Keratinocyte (primary cell): ENCODE measurements at regions not wholly inside any gene's neighbourhood (a gene's known extent, or its start where the extent isn't known, plus 50 kb on each side); places are given as distances from the start of the nearest gene placed in this dataset.
"Not testable (repeated sequence)": the region's sequence is repeated elsewhere in the genome, so short reads cannot be mapped to it uniquely, and the experiment has no call there.

Experiments
- EZH2 ChIP-seq: IDR thresholded peaks from one replicate; pipeline ENCODE4 v1.6.1; 2012; ENCODE audit warnings: inconsistent platforms, mild to moderate bottlenecking, low read length, moderate library complexity
- TF ChIP-seq, protein P1 (sequence below), 3 experiments: IDR thresholded peaks in 1 of 3; conservative IDR thresholded peaks in 1 of 3; optimal IDR thresholded peaks in 1 of 3; 2 replicates in 2 of 3; 3 replicates in 1 of 3; pipeline versions ENCODE3 to v1.5.1; 2011; ENCODE audit warnings: low read length in 3 of 3, mild to moderate bottlenecking in 3 of 3, moderate library complexity in 2 of 3, control low read depth in 1 of 3, inconsistent platforms in 1 of 3; ENCODE audit not compliant: insufficient read depth in 2 of 3; ENCODE audit errors: extremely low read depth in 1 of 3

DNA sequence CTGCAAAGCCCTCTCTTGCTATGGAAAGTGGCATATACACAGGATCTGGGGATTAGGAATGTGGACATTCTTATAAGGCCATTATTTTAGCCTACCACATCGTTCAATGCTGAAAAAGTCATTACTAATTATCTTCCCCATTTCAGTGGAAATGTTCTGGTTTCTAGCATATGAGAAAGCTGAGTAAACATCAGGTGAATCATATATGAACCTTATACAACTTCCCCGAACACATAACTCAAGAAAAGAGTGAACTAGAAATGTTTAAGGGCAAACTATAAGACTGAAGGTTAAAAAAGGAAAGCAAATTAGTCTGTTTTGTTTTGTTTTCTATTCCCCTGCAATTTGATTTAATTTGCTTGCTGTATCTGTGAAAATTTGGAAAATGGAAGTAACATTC is 62.5 kb upstream of the SEC22B start:
- TF ChIP-seq, protein P1, sequence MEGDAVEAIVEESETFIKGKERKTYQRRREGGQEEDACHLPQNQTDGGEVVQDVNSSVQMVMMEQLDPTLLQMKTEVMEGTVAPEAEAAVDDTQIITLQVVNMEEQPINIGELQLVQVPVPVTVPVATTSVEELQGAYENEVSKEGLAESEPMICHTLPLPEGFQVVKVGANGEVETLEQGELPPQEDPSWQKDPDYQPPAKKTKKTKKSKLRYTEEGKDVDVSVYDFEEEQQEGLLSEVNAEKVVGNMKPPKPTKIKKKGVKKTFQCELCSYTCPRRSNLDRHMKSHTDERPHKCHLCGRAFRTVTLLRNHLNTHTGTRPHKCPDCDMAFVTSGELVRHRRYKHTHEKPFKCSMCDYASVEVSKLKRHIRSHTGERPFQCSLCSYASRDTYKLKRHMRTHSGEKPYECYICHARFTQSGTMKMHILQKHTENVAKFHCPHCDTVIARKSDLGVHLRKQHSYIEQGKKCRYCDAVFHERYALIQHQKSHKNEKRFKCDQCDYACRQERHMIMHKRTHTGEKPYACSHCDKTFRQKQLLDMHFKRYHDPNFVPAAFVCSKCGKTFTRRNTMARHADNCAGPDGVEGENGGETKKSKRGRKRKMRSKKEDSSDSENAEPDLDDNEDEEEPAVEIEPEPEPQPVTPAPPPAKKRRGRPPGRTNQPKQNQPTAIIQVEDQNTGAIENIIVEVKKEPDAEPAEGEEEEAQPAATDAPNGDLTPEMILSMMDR (optimal IDR thresholded peaks at IDR 0.05 in 1 of 3, IDR thresholded peaks at IDR 0.05 in 1 of 3, conservative IDR thresholded peaks at IDR 0.05 in 1 of 3; ENCODE audit: extremely low read depth in 1 of 3, insufficient read depth in 2 of 3, low read length in 3 of 3): not testable (repeated sequence)
- not testable (repeated sequence) for TF ChIP-seq EZH2
